HL-60 (cell line): ENCODE measurements at regions not wholly inside any gene's neighbourhood (a gene's known extent, or its start where the extent isn't known, plus 50 kb on each side); places are given as distances from the start of the nearest gene placed in this dataset.

ENCODE experiments used
- DNase-seq, 2 experiments: peaks; one replicate each; pipeline ENCODE4 v3.0.0-alpha.2; 2010 to 2020; ENCODE audit warnings: low read depth in 1 of 2, low spot score in 1 of 2
- H3K27ac ChIP-seq: fragments of 250-450 bp; sonication (Bioruptor Pico); replicated peaks from 2 replicates; pipeline ENCODE4 v1.5.1; 2020; ENCODE audit warnings: mild to moderate bottlenecking, moderate library complexity
- H3K27me3 ChIP-seq: fragments of 250-450 bp; sonication (Bioruptor Pico); 2 replicates; pipeline ENCODE4 v1.5.1; 2021; ENCODE audit warnings: mild to moderate bottlenecking, moderate library complexity; ENCODE audit not compliant: insufficient read depth, poor library complexity, severe bottlenecking
- H3K4me3 ChIP-seq: replicated peaks from 2 replicates; pipeline ENCODE4 v1.5.1; 2011; ENCODE audit warnings: mild to moderate bottlenecking, control low read depth, low read length; ENCODE audit not compliant: insufficient read depth
- GABPA ChIP-seq: IDR thresholded peaks from 2 replicates; pipeline ENCODE4 v1.6.1; 2012; ENCODE audit warnings: low read depth
- POLR2AphosphoS5 ChIP-seq: IDR thresholded peaks from 2 replicates; pipeline ENCODE4 v1.6.1; 2012; ENCODE audit warnings: low read depth
- SPI1 ChIP-seq: IDR thresholded peaks from 2 replicates; pipeline ENCODE4 v1.6.1; 2012; ENCODE audit warnings: low read depth, mild to moderate bottlenecking, borderline replicate concordance
- TF ChIP-seq, protein P1 (sequence below): IDR thresholded peaks from one replicate; pipeline ENCODE4 v1.5.1; 2011; ENCODE audit warnings: low read length, control low read depth, inconsistent platforms; ENCODE audit not compliant: insufficient read depth
- TF ChIP-seq, protein P2 (sequence below): IDR thresholded peaks from 2 replicates; pipeline ENCODE4 v1.6.1; 2012; ENCODE audit warnings: low read depth; ENCODE audit not compliant: insufficient replicate concordance

DNA sequence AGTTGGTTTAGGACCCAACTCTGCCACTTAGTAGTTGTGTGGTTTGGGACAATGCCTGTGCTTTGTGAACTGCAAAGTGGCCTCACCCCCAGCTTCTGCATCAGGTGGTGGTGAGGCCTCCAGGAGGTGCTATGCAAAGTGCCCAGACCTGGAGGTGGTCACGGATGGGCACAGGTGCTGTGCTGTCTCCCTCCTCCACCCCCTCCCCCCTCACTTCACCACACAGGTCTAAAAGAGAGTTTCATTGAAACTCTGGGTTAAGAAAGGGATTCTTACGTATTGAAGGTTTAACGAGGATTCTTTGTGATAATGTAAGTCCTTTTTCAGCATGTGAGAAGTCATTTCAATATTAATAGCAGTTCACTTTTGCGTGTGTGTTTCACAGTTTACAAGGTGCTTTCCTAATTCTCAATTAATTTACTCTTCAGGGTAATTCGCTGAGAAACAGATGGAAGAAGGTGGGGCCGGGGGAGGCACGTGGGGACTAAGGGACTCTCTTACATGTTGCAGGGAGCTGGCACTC is 369.9 kb downstream of the LPIN1 start:
- Histone ChIP-seq H3K4me3 (no peak overlapping the region), H3K27ac (no peak overlapping the region)
- TF ChIP-seq, protein P1, sequence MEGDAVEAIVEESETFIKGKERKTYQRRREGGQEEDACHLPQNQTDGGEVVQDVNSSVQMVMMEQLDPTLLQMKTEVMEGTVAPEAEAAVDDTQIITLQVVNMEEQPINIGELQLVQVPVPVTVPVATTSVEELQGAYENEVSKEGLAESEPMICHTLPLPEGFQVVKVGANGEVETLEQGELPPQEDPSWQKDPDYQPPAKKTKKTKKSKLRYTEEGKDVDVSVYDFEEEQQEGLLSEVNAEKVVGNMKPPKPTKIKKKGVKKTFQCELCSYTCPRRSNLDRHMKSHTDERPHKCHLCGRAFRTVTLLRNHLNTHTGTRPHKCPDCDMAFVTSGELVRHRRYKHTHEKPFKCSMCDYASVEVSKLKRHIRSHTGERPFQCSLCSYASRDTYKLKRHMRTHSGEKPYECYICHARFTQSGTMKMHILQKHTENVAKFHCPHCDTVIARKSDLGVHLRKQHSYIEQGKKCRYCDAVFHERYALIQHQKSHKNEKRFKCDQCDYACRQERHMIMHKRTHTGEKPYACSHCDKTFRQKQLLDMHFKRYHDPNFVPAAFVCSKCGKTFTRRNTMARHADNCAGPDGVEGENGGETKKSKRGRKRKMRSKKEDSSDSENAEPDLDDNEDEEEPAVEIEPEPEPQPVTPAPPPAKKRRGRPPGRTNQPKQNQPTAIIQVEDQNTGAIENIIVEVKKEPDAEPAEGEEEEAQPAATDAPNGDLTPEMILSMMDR, result no peak
- TF ChIP-seq SPI1 (no peak), POLR2AphosphoS5 (no peak), GABPA (no peak)
- TF ChIP-seq, protein P2, sequence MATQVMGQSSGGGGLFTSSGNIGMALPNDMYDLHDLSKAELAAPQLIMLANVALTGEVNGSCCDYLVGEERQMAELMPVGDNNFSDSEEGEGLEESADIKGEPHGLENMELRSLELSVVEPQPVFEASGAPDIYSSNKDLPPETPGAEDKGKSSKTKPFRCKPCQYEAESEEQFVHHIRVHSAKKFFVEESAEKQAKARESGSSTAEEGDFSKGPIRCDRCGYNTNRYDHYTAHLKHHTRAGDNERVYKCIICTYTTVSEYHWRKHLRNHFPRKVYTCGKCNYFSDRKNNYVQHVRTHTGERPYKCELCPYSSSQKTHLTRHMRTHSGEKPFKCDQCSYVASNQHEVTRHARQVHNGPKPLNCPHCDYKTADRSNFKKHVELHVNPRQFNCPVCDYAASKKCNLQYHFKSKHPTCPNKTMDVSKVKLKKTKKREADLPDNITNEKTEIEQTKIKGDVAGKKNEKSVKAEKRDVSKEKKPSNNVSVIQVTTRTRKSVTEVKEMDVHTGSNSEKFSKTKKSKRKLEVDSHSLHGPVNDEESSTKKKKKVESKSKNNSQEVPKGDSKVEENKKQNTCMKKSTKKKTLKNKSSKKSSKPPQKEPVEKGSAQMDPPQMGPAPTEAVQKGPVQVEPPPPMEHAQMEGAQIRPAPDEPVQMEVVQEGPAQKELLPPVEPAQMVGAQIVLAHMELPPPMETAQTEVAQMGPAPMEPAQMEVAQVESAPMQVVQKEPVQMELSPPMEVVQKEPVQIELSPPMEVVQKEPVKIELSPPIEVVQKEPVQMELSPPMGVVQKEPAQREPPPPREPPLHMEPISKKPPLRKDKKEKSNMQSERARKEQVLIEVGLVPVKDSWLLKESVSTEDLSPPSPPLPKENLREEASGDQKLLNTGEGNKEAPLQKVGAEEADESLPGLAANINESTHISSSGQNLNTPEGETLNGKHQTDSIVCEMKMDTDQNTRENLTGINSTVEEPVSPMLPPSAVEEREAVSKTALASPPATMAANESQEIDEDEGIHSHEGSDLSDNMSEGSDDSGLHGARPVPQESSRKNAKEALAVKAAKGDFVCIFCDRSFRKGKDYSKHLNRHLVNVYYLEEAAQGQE, result no peak

DNA sequence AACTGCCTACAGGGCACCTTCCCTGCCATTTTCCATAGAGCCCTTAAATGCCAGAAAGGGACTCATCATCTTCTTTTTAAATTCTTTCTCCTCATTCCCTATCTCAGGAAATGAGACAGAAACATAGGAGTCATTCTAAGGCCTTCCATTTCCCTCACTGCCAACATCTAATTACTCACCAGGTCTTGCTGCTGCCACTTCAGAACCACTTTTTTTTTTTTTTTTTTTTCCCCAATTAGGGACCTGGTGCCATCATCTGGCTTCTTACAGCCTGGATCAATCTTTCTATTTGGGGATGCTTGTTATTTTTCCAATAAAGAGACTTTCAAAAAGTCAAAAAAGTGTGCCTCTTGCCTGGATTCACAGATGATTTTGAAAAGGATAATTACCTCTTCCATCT is 373.4 kb downstream of the LPIN1 start:
- Histone ChIP-seq H3K27me3 (no peaks in the 10 kb centered on the region), H3K27ac (no peak overlapping the region), H3K4me3 (no peak overlapping the region)
- no peak for TF ChIP-seq POLR2AphosphoS5
- TF ChIP-seq SPI1, result no peak
- TF ChIP-seq, protein P2, result no peak
- TF ChIP-seq, protein P1, result no peak
- no peak for TF ChIP-seq GABPA
- DNase-seq, result no peak

More for the DNA sequence above, 369.9 kb downstream of the LPIN1 start:
- DNase-seq, result no peak
- no peaks in the 10 kb centered on the region for H3K27me3 ChIP-seq

DNA sequence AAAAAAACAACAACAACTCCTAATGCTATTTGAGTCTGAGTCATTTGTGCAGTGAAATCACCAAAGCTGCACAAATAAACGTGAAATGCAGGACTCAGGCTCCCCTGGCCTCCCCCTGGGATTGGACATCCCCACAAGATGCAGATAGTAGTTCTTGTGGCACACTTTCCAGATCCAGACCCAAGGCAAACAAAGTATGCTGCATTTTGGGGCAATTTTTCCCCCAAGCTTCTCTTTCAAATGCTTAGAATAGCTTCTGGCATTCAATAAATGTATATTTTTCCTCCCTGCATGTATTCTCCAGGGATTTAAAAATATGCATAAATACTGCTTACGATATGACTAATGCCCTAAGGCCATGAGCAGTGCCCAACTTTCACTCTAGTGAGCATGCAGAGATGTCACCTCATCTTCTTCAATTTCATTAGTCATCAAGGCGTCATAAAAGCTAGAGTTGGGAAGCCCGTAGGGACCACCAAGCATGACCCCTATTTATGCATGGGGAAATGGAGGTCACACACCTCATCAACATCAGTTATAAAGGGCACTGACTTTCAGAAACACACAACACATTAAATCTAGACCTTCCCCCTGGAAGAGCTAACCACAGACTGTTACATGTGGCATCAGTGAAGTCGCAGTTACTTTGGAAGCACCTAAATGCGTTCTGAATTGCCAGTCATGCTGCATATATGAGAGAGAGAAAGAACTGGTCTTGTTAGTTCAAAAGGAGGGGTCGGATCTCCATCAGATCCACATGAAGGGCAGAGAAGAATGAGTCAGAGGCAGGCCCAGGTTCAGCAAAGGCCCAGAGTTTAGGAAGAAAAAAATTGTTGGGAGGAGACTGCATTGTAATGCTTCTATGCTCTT is 374.1 kb downstream of the LPIN1 start:
- Histone ChIP-seq H3K27me3 (no peaks in the 10 kb centered on the region), H3K27ac (no peak overlapping the region), H3K4me3 (no peak overlapping the region)
- TF ChIP-seq GABPA (no peak), POLR2AphosphoS5 (no peak), SPI1 (no peak)
- TF ChIP-seq, protein P2, result no peak
- TF ChIP-seq, protein P1, result no peak
- no peak for DNase-seq
